ENCODE measurements at regions not wholly inside any gene's neighbourhood (a gene's known extent, or its start where the extent isn't known, plus 50 kb on each side); places are given as distances from the start of the nearest gene placed in this dataset.

GRCh38 chr12:111086947-111087700 lies 166.7 kb upstream of the MYL2 start:
- ATAC-seq (no peak), DNase-seq (ENCODE audit: low read depth, low spot score) (no peak), FAIRE-seq (no peak)
- POLR2A ChIA-PET: no interaction called here
- SMC1A ChIA-PET (ENCODE audit: uncharacterized antibody, unreplicated experiment): no interaction called here
- RAD21 ChIA-PET (ENCODE audit: unreplicated experiment): no interaction called here
- H3K27ac ChIP-seq (ENCODE audit: control insufficient read depth, insufficient read depth): no peak overlapping the region
- no peak overlapping the region for H3K4me3 ChIP-seq
- H3K9ac ChIP-seq (ENCODE audit: control insufficient read depth, insufficient read depth, low read length): no peak overlapping the region
- intact Hi-C loops (cut with micrococcal nuclease; ENCODE audit: unreplicated experiment): no loop called here
- no peaks in the 10 kb centered on the region for H3K36me3 ChIP-seq (ENCODE audit: control insufficient read depth in 2 of 2, insufficient read depth in 2 of 2, low read length in 1 of 2)
- no peaks in the 10 kb centered on the region for H3K79me2 ChIP-seq (ENCODE audit: control insufficient read depth, insufficient read depth, low read length)
- CTCF ChIA-PET: no interaction called here
- H3K4me2 ChIP-seq (ENCODE audit: control insufficient read depth, insufficient read depth): no peak overlapping the region
- BruUV-seq (replicated peaks): no TSS peak
- in situ Hi-C loops (cut with MboI): no loop called here
- peaks cover 2 to 3% of the 10 kb centered on the region in 2 experiments; a peak in 3 of 4 replicates for H3K27me3 ChIP-seq (replicated peaks in 1 of 2; ENCODE audit: control insufficient read depth in 2 of 2, insufficient read depth in 2 of 2, low read length in 1 of 2)
- no peaks in the 10 kb centered on the region for H4K20me1 ChIP-seq (ENCODE audit: control insufficient read depth, insufficient read depth)
- TF ChIP-seq ESRRA (IDR thresholded peaks at IDR 0.05; ENCODE audit: low read length): no peak
- no peak for TF ChIP-seq CBX3 (IDR thresholded peaks at IDR 0.05; ENCODE audit: borderline replicate concordance, low read depth)
- no peak for TF ChIP-seq HCFC1 (IDR thresholded peaks at IDR 0.05; ENCODE audit: low read length)
- no peak for TF ChIP-seq FOXM1 (IDR thresholded peaks at IDR 0.05; ENCODE audit: low read depth, low read length)
- TF ChIP-seq RFX5 (IDR thresholded peaks at IDR 0.05; ENCODE audit: low read depth, low read length): no peak
- H3K9me3 ChIP-seq (replicated peaks; ENCODE audit: control insufficient read depth, insufficient read depth, low read length): no peaks in the 10 kb centered on the region
- H3K4me1 ChIP-seq (ENCODE audit: control insufficient read depth, insufficient read depth, low read length): no peaks in the 10 kb centered on the region; the same call in 1 of the 2 replicates
- H2AFZ ChIP-seq (ENCODE audit: control insufficient read depth, low read depth, low read length): no peak overlapping the region
- 45% methylated on average over 12 of the region's 12 CpGs for WGBS (ENCODE audit: insufficient coverage, insufficient replicate concordance, low lambda C conversion rate, missing lambda C conversion rate)

DNA sequence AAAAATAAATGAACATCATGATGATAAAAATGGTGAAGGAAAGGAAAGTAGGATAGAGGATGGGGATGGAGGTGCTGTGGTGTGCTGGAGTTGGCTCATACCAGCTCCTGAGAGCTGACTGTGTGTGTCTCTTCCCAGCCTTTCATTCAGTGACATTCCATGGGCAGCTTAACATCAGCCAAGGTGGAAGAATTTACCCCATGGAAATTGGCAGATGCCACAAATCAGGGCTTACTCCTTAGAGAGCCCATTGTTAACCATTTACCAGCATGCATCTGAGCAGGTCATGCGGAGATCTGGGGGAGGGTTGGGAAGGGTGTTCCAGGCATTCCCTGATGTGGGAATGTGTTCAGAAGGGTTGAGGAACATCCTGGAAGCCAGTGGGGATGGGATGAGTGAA lies 164.7 kb upstream of the MYL2 start:
- no TSS peak for BruUV-seq (replicated peaks)
- ATAC-seq (no peak), FAIRE-seq (no peak), DNase-seq (ENCODE audit: low read depth, low spot score) (no peak)
- no peaks in the 10 kb centered on the region for H3K79me2 ChIP-seq (ENCODE audit: control insufficient read depth, insufficient read depth, low read length)
- no peak overlapping the region for H3K4me2 ChIP-seq (ENCODE audit: control insufficient read depth, insufficient read depth)
- intact Hi-C loops (cut with micrococcal nuclease; ENCODE audit: unreplicated experiment) (no loop called here), in situ Hi-C loops (cut with MboI) (no loop called here)
- ChIA-PET SMC1A (ENCODE audit: uncharacterized antibody, unreplicated experiment) (no interaction called here), RAD21 (ENCODE audit: unreplicated experiment) (no interaction called here), POLR2A (no interaction called here), CTCF (interaction anchor here (0.6 kb wide), 1 partner anchor 276 kb away, joined by 3 read pairs; no protein-coding TSS in a partner anchor)
- no peaks in the 10 kb centered on the region; the same call in 1 of the 2 replicates for H3K4me1 ChIP-seq (ENCODE audit: control insufficient read depth, insufficient read depth, low read length)
- H2AFZ ChIP-seq (ENCODE audit: control insufficient read depth, low read depth, low read length): no peak overlapping the region
- H3K27ac ChIP-seq (ENCODE audit: control insufficient read depth, insufficient read depth): no peak overlapping the region
- no peaks in the 10 kb centered on the region for H4K20me1 ChIP-seq (ENCODE audit: control insufficient read depth, insufficient read depth)
- WGBS (ENCODE audit: insufficient coverage, insufficient replicate concordance, low lambda C conversion rate, missing lambda C conversion rate): 94% methylated on average over 1 of the region's 1 CpG
- no peaks in the 10 kb centered on the region for H3K36me3 ChIP-seq (ENCODE audit: control insufficient read depth in 2 of 2, insufficient read depth in 2 of 2, low read length in 1 of 2)
- no peak overlapping the region for H3K9ac ChIP-seq (ENCODE audit: control insufficient read depth, insufficient read depth, low read length)
- H3K4me3 ChIP-seq: no peak overlapping the region
- H3K27me3 ChIP-seq (replicated peaks in 1 of 2; ENCODE audit: control insufficient read depth in 2 of 2, insufficient read depth in 2 of 2, low read length in 1 of 2): peaks cover 2 to 3% of the 10 kb centered on the region in 2 experiments; a peak in 3 of 4 replicates
- H3K9me3 ChIP-seq (replicated peaks; ENCODE audit: control insufficient read depth, insufficient read depth, low read length): no peaks in the 10 kb centered on the region
- TF ChIP-seq ASH2L (IDR thresholded peaks at IDR 0.05; ENCODE audit: borderline replicate concordance, low read depth) (no peak), RCOR1 (conservative IDR thresholded peaks at IDR 0.05; ENCODE audit: low read depth, low read length) (no peak), HDAC2 (IDR thresholded peaks at IDR 0.05) (no peak), CHD1 (IDR thresholded peaks at IDR 0.05; ENCODE audit: low read depth, low read length) (no peak), BACH1 (IDR thresholded peaks at IDR 0.05; ENCODE audit: borderline replicate concordance) (no peak), POU2F2 (IDR thresholded peaks at IDR 0.05; ENCODE audit: borderline replicate concordance, low read depth, low read length) (no peak), POLR2AphosphoS2 (IDR thresholded peaks at IDR 0.05; ENCODE audit: low read depth, low read length) (no peak), PML (IDR thresholded peaks at IDR 0.05; ENCODE audit: low read length) (no peak), SIN3A (IDR thresholded peaks at IDR 0.05; ENCODE audit: low read depth, low read length) (no peak), JUNB (IDR thresholded peaks at IDR 0.05) (no peak), POLR2A (IDR thresholded peaks at IDR 0.05; ENCODE audit: low read depth, low read length) (no peak), SMC3 (IDR thresholded peaks at IDR 0.05; ENCODE audit: borderline replicate concordance, low read length) (no peak)
- TF ChIP-seq, protein P1, sequence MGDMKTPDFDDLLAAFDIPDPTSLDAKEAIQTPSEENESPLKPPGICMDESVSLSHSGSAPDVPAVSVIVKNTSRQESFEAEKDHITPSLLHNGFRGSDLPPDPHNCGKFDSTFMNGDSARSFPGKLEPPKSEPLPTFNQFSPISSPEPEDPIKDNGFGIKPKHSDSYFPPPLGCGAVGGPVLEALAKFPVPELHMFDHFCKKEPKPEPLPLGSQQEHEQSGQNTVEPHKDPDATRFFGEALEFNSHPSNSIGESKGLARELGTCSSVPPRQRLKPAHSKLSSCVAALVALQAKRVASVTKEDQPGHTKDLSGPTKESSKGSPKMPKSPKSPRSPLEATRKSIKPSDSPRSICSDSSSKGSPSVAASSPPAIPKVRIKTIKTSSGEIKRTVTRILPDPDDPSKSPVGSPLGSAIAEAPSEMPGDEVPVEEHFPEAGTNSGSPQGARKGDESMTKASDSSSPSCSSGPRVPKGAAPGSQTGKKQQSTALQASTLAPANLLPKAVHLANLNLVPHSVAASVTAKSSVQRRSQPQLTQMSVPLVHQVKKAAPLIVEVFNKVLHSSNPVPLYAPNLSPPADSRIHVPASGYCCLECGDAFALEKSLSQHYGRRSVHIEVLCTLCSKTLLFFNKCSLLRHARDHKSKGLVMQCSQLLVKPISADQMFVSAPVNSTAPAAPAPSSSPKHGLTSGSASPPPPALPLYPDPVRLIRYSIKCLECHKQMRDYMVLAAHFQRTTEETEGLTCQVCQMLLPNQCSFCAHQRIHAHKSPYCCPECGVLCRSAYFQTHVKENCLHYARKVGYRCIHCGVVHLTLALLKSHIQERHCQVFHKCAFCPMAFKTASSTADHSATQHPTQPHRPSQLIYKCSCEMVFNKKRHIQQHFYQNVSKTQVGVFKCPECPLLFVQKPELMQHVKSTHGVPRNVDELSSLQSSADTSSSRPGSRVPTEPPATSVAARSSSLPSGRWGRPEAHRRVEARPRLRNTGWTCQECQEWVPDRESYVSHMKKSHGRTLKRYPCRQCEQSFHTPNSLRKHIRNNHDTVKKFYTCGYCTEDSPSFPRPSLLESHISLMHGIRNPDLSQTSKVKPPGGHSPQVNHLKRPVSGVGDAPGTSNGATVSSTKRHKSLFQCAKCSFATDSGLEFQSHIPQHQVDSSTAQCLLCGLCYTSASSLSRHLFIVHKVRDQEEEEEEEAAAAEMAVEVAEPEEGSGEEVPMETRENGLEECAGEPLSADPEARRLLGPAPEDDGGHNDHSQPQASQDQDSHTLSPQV (IDR thresholded peaks at IDR 0.05): no peak
